ENCODE measurements at regions not wholly inside any gene's neighbourhood (a gene's known extent, or its start where the extent isn't known, plus 50 kb on each side); places are given as distances from the start of the nearest gene placed in this dataset.

DNA sequence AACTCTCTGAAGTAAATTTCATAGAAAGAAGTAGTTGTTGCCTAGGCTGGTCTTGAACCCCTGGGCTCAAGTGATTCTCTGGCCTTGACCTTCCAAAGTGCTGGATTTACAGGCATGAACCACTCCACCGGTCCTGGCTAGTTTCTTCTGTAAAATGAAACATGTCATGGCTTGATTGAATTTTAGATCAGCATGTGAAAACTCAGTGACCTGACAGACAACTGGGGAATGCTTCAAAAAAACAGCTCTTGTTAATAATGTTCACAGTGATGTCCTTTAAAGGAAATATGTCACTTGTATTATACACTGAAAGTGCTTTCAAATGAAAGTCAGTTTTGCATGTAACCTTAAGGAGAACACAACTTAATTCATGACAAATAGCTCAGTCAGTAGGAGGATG is 118.2 kb downstream of the KLF5 start:
- no peak overlapping the region for H3K9ac ChIP-seq (ENCODE audit: insufficient read length, low read depth)
- TF ChIP-seq YY1 (IDR thresholded peaks at IDR 0.05; ENCODE audit: insufficient read depth, insufficient read length), result no peak
- TF ChIP-seq ZNF274 (IDR thresholded peaks at IDR 0.05; ENCODE audit: low read depth, low read length), result no peak
- no peak for TF ChIP-seq SUZ12 (IDR thresholded peaks at IDR 0.05; ENCODE audit: extremely low read depth, insufficient read depth, insufficient read length)

DNA sequence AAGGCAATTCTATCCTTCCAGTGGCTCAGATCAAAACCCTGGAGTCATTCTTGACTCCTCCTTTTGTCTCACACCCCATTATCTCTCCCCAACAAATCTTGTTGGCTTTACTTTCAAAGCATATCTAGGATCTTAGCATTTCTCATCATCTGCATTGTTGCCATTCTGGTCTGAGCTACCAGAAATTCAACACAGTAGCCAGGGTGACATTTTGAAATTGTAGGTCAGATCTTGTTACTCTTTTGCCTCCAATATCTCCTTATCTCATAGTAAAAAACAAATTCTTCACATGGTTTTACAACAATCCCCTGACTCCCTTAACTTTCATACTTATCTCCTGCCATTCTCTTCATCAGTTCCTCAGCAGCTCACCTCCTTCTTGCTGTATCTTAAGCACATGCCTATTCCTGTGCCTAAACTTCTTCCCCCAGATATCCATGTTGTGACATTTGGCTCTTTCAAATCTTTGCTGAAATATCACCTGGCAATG is 115.8 kb downstream of the KLF5 start:
- H3K4me1 ChIP-seq (ENCODE audit: insufficient read depth, insufficient read length), result no peaks in the 10 kb centered on the region
- H3K9me3 ChIP-seq (ENCODE audit: insufficient read depth, low read length), result no peaks in the 10 kb centered on the region
- TF ChIP-seq SUZ12 (IDR thresholded peaks at IDR 0.05; ENCODE audit: extremely low read depth, insufficient read depth, insufficient read length), result no peak
- TF ChIP-seq ZNF274 (IDR thresholded peaks at IDR 0.05; ENCODE audit: low read depth, low read length), result no peak
- TF ChIP-seq YY1 (IDR thresholded peaks at IDR 0.05; ENCODE audit: insufficient read depth, insufficient read length), result no peak
- H3K36me3 ChIP-seq (ENCODE audit: insufficient read depth, insufficient read length, low read length), result no peaks in the 10 kb centered on the region
- no peak overlapping the region for H3K4me3 ChIP-seq (ENCODE audit: insufficient read length, low read depth)
- no peak overlapping the region for H3K9ac ChIP-seq (ENCODE audit: insufficient read length, low read depth)
- H3K27me3 ChIP-seq (ENCODE audit: insufficient read depth, insufficient read length), result no peaks in the 10 kb centered on the region
- no peak for DNase-seq (ENCODE audit: low read depth, low spot score)

More for the DNA sequence above, 118.2 kb downstream of the KLF5 start:
- Histone ChIP-seq H3K27me3 (ENCODE audit: insufficient read depth, insufficient read length) (no peaks in the 10 kb centered on the region), H3K4me3 (ENCODE audit: insufficient read length, low read depth) (no peak overlapping the region), H3K9me3 (ENCODE audit: insufficient read depth, low read length) (no peaks in the 10 kb centered on the region), H3K4me1 (ENCODE audit: insufficient read depth, insufficient read length) (no peaks in the 10 kb centered on the region), H3K36me3 (ENCODE audit: insufficient read depth, insufficient read length, low read length) (no peaks in the 10 kb centered on the region)
- no peak for DNase-seq (ENCODE audit: low read depth, low spot score)

DNA sequence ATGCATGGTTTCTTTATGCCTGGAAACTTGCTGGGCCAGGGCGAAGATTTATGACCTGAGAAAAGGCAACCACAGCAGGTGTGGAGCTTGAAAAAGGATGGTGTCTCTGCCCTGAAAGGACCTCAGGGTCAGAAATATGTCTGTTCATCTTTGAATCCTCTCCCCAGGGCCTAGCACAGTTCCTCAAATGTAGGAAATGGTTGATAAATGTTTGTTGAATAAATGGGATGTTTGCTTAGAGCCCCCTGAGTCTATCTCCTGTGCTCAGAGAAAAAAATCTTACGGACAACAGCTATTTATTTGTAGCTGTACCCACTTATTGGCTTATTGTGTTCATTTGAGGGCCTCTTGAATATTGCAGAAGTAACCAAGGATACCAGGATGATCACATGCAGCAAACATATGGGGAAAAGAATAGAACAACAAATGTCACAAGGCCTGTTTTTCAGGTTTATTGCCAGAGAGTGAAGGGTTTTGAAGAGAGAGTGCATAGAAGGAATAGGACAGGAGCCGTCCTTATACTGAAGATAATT is 114.5 kb downstream of the KLF5 start:
- no peaks in the 10 kb centered on the region for H3K27me3 ChIP-seq (ENCODE audit: insufficient read depth, insufficient read length)
- no peak overlapping the region for H3K9ac ChIP-seq (ENCODE audit: insufficient read length, low read depth)
- DNase-seq (ENCODE audit: low read depth, low spot score), result no peak
- H3K9me3 ChIP-seq (ENCODE audit: insufficient read depth, low read length), result no peaks in the 10 kb centered on the region
- no peaks in the 10 kb centered on the region for H3K4me1 ChIP-seq (ENCODE audit: insufficient read depth, insufficient read length)
- no peaks in the 10 kb centered on the region for H3K36me3 ChIP-seq (ENCODE audit: insufficient read depth, insufficient read length, low read length)
- no peak for TF ChIP-seq ZNF274 (IDR thresholded peaks at IDR 0.05; ENCODE audit: low read depth, low read length)
- no peak for TF ChIP-seq YY1 (IDR thresholded peaks at IDR 0.05; ENCODE audit: insufficient read depth, insufficient read length)
- no peak for TF ChIP-seq SUZ12 (IDR thresholded peaks at IDR 0.05; ENCODE audit: extremely low read depth, insufficient read depth, insufficient read length)
- H3K4me3 ChIP-seq (ENCODE audit: insufficient read length, low read depth), result no peak overlapping the region

DNA sequence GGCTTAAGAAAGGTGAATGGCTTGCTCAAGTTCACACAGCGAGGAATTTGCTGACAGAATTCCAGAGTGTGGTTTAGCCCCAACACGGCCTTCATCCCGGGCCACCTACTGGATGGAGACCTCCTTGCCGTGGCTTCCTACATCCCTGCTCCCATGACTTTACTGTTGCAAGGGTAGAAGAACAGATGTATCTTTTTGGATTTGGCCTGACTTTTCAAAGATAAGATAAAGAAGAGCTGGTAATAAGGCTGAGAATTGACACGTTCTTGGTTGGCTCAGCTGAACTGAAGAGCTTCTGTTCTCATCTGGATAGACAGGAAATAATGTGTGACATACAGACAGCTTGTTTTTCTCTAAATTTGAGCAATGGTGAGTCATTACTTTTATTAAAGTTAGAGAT is 113.1 kb downstream of the KLF5 start:
- H3K9me3 ChIP-seq (ENCODE audit: insufficient read depth, low read length), result no peaks in the 10 kb centered on the region
- H3K4me3 ChIP-seq (ENCODE audit: insufficient read length, low read depth), result no peak overlapping the region
- H3K9ac ChIP-seq (ENCODE audit: insufficient read length, low read depth), result no peak overlapping the region
- no peaks in the 10 kb centered on the region for H3K27me3 ChIP-seq (ENCODE audit: insufficient read depth, insufficient read length)
- H3K4me1 ChIP-seq (ENCODE audit: insufficient read depth, insufficient read length), result no peaks in the 10 kb centered on the region
- TF ChIP-seq SUZ12 (IDR thresholded peaks at IDR 0.05; ENCODE audit: extremely low read depth, insufficient read depth, insufficient read length) (no peak), YY1 (IDR thresholded peaks at IDR 0.05; ENCODE audit: insufficient read depth, insufficient read length) (no peak), ZNF274 (IDR thresholded peaks at IDR 0.05; ENCODE audit: low read depth, low read length) (no peak)
- H3K36me3 ChIP-seq (ENCODE audit: insufficient read depth, insufficient read length, low read length), result no peaks in the 10 kb centered on the region
- no peak for DNase-seq (ENCODE audit: low read depth, low spot score)

DNA sequence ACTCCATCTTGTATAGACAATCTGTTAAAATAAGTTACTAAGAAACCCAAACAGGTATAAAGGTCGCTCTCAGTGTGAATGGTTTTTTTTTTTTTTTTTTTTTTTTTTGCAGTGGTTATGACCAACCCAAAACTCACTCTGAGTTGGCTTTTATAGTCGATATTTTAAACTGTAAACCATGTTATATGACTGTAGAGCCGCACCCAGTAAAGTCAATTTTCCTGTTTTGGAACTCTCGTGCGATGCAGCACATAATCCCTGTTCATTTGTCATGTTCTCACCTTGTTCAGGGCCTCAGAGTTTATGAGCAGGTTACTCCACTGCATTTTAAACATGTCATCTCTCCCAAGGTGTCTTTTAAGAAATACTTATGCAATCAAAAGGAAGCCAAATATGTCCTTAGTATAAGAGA is 112.5 kb downstream of the KLF5 start:
- H3K36me3 ChIP-seq (ENCODE audit: insufficient read depth, insufficient read length, low read length), result no peaks in the 10 kb centered on the region
- no peak for DNase-seq (ENCODE audit: low read depth, low spot score)
- H3K9me3 ChIP-seq (ENCODE audit: insufficient read depth, low read length), result no peaks in the 10 kb centered on the region
- H3K27me3 ChIP-seq (ENCODE audit: insufficient read depth, insufficient read length), result no peaks in the 10 kb centered on the region
- no peak overlapping the region for H3K4me3 ChIP-seq (ENCODE audit: insufficient read length, low read depth)
- H3K4me1 ChIP-seq (ENCODE audit: insufficient read depth, insufficient read length), result no peaks in the 10 kb centered on the region
- TF ChIP-seq SUZ12 (IDR thresholded peaks at IDR 0.05; ENCODE audit: extremely low read depth, insufficient read depth, insufficient read length), result no peak
- TF ChIP-seq YY1 (IDR thresholded peaks at IDR 0.05; ENCODE audit: insufficient read depth, insufficient read length), result no peak
- TF ChIP-seq ZNF274 (IDR thresholded peaks at IDR 0.05; ENCODE audit: low read depth, low read length), result no peak
- H3K9ac ChIP-seq (ENCODE audit: insufficient read length, low read depth), result no peak overlapping the region

DNA sequence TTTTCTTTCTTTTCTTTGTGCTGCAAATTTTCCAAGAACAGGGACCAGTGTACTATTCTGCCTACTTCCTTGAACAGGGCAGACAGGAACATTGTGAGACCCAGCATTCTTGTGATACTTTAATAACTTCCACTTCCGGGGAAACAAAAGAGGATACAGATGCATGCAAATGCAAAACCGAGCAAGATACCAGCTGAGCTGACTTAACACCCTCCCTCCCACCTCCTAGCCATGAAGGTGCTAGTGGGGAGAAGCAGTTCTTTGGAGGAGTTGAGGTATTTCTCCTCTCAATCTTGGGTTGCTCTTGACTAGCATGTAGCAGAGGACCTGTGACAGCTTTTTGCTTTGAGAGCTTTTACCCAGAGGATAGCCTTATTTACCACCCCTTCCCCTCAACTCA is 111.2 kb downstream of the KLF5 start:
- Histone ChIP-seq H3K9ac (ENCODE audit: insufficient read length, low read depth) (no peak overlapping the region), H3K9me3 (ENCODE audit: insufficient read depth, low read length) (no peaks in the 10 kb centered on the region), H3K27me3 (ENCODE audit: insufficient read depth, insufficient read length) (no peaks in the 10 kb centered on the region), H3K4me1 (ENCODE audit: insufficient read depth, insufficient read length) (no peaks in the 10 kb centered on the region), H3K36me3 (ENCODE audit: insufficient read depth, insufficient read length, low read length) (no peaks in the 10 kb centered on the region), H3K4me3 (ENCODE audit: insufficient read length, low read depth) (no peak overlapping the region)
- no peak for DNase-seq (ENCODE audit: low read depth, low spot score)
- TF ChIP-seq ZNF274 (IDR thresholded peaks at IDR 0.05; ENCODE audit: low read depth, low read length), result no peak
- TF ChIP-seq YY1 (IDR thresholded peaks at IDR 0.05; ENCODE audit: insufficient read depth, insufficient read length), result no peak
- TF ChIP-seq SUZ12 (IDR thresholded peaks at IDR 0.05; ENCODE audit: extremely low read depth, insufficient read depth, insufficient read length), result no peak

DNA sequence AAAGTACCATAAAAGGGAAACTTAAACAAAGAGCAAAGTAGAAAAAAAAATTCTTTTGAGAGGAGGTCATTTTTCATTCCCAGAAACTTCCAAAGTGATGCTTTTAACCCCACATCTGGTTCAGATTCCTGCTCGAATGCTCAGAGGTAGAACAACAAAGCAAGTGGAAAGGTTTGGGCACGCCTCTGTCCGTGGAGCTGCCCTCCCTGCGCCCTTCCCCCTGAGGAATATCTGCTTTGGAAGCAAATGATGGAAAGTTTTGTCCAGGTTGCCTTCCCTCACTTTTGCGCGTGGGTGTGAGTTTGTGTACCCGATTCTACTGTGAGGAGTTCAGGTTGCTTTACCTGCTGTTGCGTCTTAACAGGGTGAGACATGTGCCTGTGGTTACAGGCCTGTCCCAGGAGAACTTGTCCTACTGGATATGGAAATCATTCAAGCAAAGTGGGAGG is 110.2 kb downstream of the KLF5 start:
- Histone ChIP-seq H3K36me3 (ENCODE audit: insufficient read depth, insufficient read length, low read length) (no peaks in the 10 kb centered on the region), H3K4me3 (ENCODE audit: insufficient read length, low read depth) (no peak overlapping the region), H3K9ac (ENCODE audit: insufficient read length, low read depth) (no peak overlapping the region), H3K9me3 (ENCODE audit: insufficient read depth, low read length) (no peaks in the 10 kb centered on the region), H3K27me3 (ENCODE audit: insufficient read depth, insufficient read length) (no peaks in the 10 kb centered on the region), H3K4me1 (ENCODE audit: insufficient read depth, insufficient read length) (no peaks in the 10 kb centered on the region)
- no peak for DNase-seq (ENCODE audit: low read depth, low spot score)
- TF ChIP-seq ZNF274 (IDR thresholded peaks at IDR 0.05; ENCODE audit: low read depth, low read length) (no peak), YY1 (IDR thresholded peaks at IDR 0.05; ENCODE audit: insufficient read depth, insufficient read length) (no peak), SUZ12 (IDR thresholded peaks at IDR 0.05; ENCODE audit: extremely low read depth, insufficient read depth, insufficient read length) (no peak)
